SIG-M5 treated with dmso at 0.1 percent for 504 hours (cell line): ENCODE measurements at regions not wholly inside any gene's neighbourhood (a gene's known extent, or its start where the extent isn't known, plus 50 kb on each side); places are given as distances from the start of the nearest gene placed in this dataset.
"Not testable (repeated sequence)": the region's sequence is repeated elsewhere in the genome, so short reads cannot be mapped to it uniquely, and the experiment has no call there.

Source experiments
- DNase-seq: peaks from one replicate; lab custom pipeline; 2025; ENCODE audit not compliant: unreplicated experiment; lab: John Stamatoyannopoulos, UW

- no peak for DNase-seq
Observed at GRCh38 chr17:68135141-68135887, 99.8 kb downstream of the KPNA2 start.

- DNase-seq = no peak
Observed at GRCh38 chr17:68141050-68141449, 105.5 kb downstream of the KPNA2 start.

DNA sequence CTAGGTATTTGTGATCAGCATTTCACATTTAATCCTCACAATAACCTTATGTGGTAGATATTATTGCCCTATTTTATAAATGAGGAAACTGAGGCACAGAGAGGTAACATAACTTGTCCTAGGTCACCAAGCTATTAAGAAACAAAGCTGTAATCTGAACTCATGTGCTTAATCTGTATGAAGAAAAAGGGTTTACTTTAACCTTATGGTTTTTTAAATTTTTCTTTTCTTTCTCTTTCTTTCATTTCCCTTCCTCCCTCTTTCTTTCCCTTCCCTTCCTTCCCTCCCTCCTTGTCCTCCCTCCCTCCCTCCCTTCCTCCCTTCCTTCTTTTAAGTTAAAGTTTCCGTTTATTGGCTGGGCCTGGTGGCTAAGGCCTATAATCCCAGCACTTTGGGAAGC is 105.2 kb upstream of the AMZ2 start:
- DNase-seq = no peak

DNA sequence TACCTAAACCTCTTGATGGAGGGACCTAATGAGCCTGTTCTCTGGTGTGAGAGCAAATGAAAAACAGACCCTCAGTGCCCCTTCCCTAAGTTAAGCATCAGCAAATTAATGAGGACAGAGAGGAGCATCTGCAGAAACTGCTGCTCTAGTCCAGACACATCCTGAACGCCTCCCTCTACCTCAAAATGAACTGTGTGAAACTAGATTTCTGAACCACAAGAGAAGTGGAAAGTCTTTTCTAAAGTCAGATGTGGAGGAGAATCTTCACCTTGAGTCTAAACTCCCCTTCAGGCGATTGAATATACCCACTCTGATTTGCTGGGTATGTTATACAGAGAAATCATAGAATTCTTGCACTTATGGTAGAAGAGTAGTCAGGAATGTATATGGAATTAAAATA is 104.4 kb upstream of the AMZ2 start:
- no peak for DNase-seq

GRCh38 chr17:68145088-68145487 is 102.8 kb upstream of the AMZ2 start:
- no peak for DNase-seq

DNA sequence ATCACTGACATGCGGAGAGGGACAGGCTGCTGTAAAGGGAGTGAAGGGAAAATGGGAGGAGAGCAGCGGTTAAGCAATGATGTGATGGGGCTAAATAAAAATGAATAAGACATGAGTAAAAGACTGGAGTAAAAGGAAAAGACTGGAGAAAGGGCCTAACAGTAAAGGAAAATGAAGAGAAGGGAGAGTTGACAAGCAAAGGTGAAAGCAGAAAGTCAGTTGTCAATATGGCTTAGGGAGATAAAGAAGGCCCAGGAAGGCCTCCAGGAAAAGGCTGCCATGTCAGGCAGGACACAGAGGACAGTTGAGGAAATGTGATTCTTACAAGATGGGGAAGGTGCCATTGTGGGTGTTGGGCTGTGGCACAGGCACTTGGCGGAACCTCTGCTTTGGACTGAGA is 98.9 kb upstream of the AMZ2 start:
- DNase-seq = no peak

- no peak for DNase-seq
Observed at GRCh38 chr17:68152161-68152571, 95.7 kb upstream of the AMZ2 start.

DNA sequence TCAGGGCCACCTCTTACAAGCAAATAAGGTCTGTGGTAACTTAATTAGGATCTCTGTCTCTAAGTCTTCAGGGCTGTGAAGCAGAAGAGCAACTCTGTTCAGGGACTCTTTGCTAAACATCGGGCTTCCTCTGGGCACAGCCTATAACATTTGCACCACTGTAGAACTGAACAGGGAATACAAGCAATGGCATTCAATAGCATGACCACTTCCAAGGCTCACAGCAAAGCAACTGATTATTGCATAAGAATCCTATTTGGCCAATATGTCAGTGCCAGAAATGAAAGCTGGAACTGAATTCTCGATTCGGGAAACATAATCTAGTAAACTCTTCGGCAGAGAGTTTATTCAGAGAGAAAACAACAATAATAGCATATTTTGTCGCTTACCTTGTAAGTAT is 92.2 kb upstream of the AMZ2 start:
- DNase-seq = no peak

- no peak for DNase-seq
Observed at GRCh38 chr17:68161644-68162428, 86.0 kb upstream of the AMZ2 start.

GRCh38 chr17:68168273-68169164 is 79.3 kb upstream of the AMZ2 start:
- DNase-seq = not testable (repeated sequence)

DNA sequence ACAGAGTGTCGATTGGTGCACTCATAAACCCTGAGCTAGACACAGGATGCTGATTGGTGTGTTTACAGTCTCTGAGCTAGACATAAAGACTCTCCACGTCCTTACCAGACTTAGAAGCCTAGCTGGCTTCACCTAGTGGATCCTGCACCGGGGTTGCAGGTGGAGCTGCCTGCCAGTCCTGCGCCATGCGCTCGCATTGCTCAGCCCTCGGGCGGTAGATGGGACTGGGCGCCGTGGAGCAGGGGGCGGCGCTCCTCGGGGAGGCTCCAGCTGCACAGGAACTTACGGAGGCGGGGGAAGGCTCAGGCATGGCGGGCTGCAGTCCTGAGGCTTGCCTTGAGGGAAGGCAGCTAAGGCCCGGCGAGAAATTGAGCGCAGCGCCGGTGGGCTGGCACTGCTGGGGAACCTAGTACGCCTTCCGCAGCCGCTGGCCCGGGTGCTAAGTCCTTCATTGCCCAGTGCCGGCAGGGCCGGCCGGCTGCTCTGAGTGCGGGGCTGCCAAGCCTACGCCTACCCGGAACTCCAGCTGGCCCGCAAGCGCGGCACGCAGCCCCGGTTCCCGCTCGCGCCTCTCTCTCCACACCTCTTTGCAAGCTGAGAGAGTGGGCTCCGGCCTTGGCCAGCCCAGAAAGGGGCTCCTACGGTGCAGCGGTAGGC is 78.5 kb upstream of the AMZ2 start:
- DNase-seq = not testable (repeated sequence)

GRCh38 chr17:68169840-68170239 is 78.0 kb upstream of the AMZ2 start:
- DNase-seq = no peak

DNA sequence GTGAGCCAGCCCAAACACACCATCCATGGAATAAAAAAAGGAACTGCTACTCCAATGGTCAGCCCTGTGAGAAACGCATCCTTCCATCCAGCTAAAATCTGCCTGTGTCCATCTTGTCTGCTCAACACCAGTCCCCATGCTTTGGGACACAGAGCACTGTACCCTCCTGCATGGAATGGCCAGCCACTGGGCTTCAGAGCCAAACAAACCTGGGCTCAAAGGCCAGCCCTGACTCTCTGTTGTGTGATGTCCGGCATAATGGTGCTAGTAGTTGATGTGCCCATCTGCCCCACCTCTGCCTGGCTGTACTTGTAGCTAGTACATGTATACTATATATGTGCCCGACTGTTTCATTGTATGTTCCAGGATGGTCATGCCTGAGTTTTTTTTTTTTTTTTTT is 77.6 kb upstream of the AMZ2 start:
- no peak for DNase-seq

- DNase-seq = peak; percentile 76
Observed at GRCh38 chr17:68172461-68172954, 75.3 kb upstream of the AMZ2 start.

GRCh38 chr17:68175416-68175815 is 72.4 kb upstream of the AMZ2 start:
- DNase-seq = no peak

- no peak for DNase-seq
Observed at GRCh38 chr17:68175905-68176304, 71.9 kb upstream of the AMZ2 start.

- no peak for DNase-seq
Observed at GRCh38 chr17:68176718-68177117, 71.1 kb upstream of the AMZ2 start.

- no peak for DNase-seq
Observed at GRCh38 chr17:68178831-68179230, 69.0 kb upstream of the AMZ2 start.

DNA sequence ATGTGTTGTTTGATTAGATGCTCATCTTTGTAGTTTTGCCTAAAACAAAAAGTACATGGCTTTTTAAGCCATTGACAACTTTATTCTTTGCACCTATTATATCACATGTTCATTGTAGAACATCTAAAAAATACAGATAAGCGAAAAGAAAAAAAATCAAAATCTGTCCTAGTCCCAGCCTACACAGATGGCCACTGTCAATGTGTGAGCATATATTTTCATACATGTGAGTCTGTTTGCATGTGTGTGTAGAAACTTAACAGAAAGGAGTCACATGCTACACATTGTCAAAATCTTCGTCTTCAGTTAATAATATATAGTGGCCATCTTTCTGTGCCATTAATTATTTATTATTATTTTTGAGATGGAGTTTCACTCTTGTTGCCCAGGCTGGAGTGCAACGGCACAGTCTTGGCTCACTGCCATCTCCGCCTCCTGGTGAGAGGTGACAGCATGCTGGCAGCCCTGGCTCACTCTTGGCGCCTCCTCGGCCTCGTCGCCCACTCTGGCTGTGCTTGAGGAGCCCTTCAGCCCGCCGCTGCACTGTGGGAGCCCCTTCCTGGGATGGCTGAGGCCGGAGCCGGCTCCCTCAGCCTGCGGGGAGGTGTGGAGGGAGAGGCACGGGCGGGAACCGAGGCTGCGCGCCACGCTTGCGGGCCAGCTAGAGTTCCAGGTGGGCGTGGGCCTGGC is 68.5 kb upstream of the AMZ2 start:
- DNase-seq = no peak

DNA sequence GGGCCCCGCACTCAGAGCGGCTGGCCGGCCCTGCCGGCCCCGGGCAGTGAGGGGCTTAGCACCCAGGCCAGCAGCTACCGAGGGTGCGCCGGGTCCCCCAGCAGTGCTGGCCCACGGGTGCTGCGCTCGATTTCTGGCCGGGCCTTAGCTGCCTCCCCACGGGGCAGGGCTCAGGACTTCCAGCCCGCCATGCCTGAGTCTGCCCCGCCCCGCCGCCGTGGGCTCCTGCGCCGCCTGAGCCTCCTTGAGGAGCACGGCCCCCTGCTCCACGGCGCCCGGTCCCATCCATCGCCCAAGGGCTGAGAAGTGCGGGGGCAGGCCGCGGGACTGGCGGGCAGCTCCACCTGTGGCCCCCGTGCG is 67.9 kb upstream of the AMZ2 start:
- DNase-seq = no peak

GRCh38 chr17:68182011-68182306 is 65.9 kb upstream of the AMZ2 start:
- DNase-seq = no peak
